HFFc6 (cell line): ENCODE measurements at regions not wholly inside any gene's neighbourhood (a gene's known extent, or its start where the extent isn't known, plus 50 kb on each side); places are given as distances from the start of the nearest gene placed in this dataset.

ENCODE experiments used
- DNase-seq: peaks from one replicate; pipeline ENCODE4 v3.0.0-alpha.2; 2018
- H3K27ac Mint-ChIP-seq: 2 replicates; pipeline ENCODE4 v1.8.0; 2020; ENCODE audit warnings: mild to moderate bottlenecking, mixed read lengths
- H3K27me3 Mint-ChIP-seq: 2 replicates; pipeline ENCODE4 v1.8.0; 2021; ENCODE audit warnings: mild to moderate bottlenecking, moderate library complexity, mixed read lengths; ENCODE audit not compliant: insufficient read depth
- H3K36me3 Mint-ChIP-seq: 2 replicates; pipeline ENCODE4 v1.8.0; 2021; ENCODE audit warnings: low read depth, mixed read lengths
- H3K4me1 Mint-ChIP-seq: 2 replicates; pipeline ENCODE4 v1.8.0; 2020; ENCODE audit warnings: low read depth, mixed read lengths
- H3K4me3 Mint-ChIP-seq: 2 replicates; pipeline ENCODE4 v1.8.0; 2020; ENCODE audit warnings: mild to moderate bottlenecking, moderate library complexity, mixed read lengths
- H3K9me3 Mint-ChIP-seq: 2 replicates; pipeline ENCODE4 v1.8.0; 2020; ENCODE audit warnings: mild to moderate bottlenecking, mixed read lengths
- TF ChIP-seq, protein P1 (sequence below): fragments of 200-600 bp; sonication (generic); IDR thresholded peaks from 2 replicates; pipeline ENCODE4 v1.5.0; 2021; ENCODE audit warnings: antibody characterized with exemption, mild to moderate bottlenecking

DNA sequence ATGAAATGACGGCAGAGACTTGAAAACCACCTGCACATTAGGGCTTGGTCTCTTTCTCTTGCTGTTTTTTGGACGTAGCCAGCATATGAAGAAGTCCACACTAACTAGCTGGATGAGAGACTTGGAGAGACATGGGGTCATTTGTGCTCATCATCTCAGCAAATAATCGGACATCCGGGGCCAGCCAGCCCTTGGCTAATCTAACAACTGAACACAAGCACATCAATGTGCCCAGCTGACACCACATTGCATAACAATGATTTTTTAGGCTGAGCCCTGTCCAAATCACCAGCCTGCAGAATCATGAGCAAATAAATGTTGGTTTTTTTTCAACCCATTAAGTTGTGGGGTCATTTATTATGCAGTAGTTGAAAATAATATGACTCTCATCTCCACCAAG is 460.3 kb upstream of the LARGE1 start:
- H3K4me3 Mint-ChIP-seq, result no peak overlapping the region

DNA sequence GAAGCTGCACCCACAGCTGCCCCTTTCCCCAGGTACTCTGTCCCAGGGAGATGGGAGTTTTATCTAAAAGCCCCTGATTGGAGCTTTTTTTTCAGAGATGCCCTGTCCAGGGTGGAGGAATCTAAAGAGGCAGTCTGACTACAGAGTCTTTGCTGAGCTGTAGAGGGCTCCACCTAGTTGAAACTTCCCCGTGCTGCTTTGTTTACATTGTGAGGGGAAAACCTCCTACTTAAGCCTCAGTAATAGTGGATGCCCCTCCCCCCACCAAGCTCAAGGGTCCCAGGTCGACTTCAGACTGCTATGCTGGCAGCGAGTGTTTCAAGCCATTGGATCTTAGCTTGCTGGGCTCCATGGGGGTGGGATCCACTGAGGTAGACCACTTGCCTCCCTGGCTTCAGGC is 470.1 kb upstream of the LARGE1 start:
- Mint-ChIP-seq H3K36me3 (peaks cover 5% of the 10 kb centered on the region), H3K27me3 (no peaks in the 10 kb centered on the region), H3K9me3 (peaks cover 64% of the 10 kb centered on the region), H3K27ac (no peak overlapping the region), H3K4me1 (no peaks in the 10 kb centered on the region), H3K4me3 (no peak overlapping the region)
- TF ChIP-seq, protein P1, sequence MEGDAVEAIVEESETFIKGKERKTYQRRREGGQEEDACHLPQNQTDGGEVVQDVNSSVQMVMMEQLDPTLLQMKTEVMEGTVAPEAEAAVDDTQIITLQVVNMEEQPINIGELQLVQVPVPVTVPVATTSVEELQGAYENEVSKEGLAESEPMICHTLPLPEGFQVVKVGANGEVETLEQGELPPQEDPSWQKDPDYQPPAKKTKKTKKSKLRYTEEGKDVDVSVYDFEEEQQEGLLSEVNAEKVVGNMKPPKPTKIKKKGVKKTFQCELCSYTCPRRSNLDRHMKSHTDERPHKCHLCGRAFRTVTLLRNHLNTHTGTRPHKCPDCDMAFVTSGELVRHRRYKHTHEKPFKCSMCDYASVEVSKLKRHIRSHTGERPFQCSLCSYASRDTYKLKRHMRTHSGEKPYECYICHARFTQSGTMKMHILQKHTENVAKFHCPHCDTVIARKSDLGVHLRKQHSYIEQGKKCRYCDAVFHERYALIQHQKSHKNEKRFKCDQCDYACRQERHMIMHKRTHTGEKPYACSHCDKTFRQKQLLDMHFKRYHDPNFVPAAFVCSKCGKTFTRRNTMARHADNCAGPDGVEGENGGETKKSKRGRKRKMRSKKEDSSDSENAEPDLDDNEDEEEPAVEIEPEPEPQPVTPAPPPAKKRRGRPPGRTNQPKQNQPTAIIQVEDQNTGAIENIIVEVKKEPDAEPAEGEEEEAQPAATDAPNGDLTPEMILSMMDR, result no peak
- no peak for DNase-seq

More for the DNA sequence above, 460.3 kb upstream of the LARGE1 start:
- Mint-ChIP-seq H3K4me1 (no peaks in the 10 kb centered on the region), H3K27ac (no peak overlapping the region), H3K36me3 (peaks cover 5% of the 10 kb centered on the region), H3K9me3 (peaks cover 66% of the 10 kb centered on the region), H3K27me3 (no peaks in the 10 kb centered on the region)
- TF ChIP-seq, protein P1, result no peak
- no peak for DNase-seq

DNA sequence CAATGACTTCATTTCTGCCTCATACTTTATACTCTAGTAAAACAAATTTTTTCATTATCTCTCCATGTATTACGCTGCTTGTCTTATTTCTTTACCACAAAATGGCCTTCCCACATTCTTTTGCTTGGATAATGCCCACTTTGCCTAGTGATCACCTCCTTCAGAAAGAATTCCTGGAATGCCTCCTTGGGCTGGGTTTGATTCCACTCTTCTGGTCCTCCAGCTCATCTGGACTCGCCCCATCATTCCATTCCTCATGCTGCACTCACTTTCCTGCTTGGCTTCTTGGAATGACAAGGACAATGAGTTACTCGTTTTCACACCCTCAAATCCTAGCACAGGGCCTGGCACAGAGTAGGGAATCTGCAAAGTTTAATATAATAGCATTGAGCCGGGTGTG is 475.1 kb upstream of the LARGE1 start:
- no peak for DNase-seq
- H3K9me3 Mint-ChIP-seq, result peaks cover 66% of the 10 kb centered on the region
- no peak overlapping the region for H3K27ac Mint-ChIP-seq
- TF ChIP-seq, protein P1, result no peak
- H3K4me1 Mint-ChIP-seq, result no peaks in the 10 kb centered on the region
- H3K27me3 Mint-ChIP-seq, result no peaks in the 10 kb centered on the region
- peaks cover 10% of the 10 kb centered on the region; the same call in 1 of the 2 replicates for H3K36me3 Mint-ChIP-seq
- no peak overlapping the region for H3K4me3 Mint-ChIP-seq

DNA sequence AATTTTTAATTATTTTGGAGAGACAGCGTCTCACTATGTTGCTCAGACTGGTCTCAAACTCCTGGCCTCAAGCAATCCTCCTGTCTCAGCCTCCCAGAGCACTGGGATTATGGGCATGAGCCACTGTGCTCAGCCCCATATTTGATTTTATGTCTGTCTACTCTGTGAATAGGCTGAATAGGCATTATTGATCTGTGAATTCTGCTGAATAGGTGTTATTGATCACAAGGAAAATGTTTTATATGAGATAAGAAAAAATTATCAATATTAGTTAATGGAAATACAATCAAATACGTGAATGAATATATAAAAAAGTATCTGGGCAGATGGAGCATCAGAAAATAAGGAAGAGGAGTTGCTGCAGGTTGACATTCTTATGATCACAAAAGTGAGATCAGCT is 483.4 kb upstream of the LARGE1 start:
- Mint-ChIP-seq H3K27ac (no peak overlapping the region), H3K4me3 (no peak overlapping the region), H3K36me3 (peaks cover 4% of the 10 kb centered on the region; the same call in 1 of the 2 replicates), H3K9me3 (peaks cover 67% of the 10 kb centered on the region), H3K4me1 (no peaks in the 10 kb centered on the region), H3K27me3 (no peaks in the 10 kb centered on the region; the same call in 1 of the 2 replicates)
- DNase-seq, result no peak
- TF ChIP-seq, protein P1, result no peak

DNA sequence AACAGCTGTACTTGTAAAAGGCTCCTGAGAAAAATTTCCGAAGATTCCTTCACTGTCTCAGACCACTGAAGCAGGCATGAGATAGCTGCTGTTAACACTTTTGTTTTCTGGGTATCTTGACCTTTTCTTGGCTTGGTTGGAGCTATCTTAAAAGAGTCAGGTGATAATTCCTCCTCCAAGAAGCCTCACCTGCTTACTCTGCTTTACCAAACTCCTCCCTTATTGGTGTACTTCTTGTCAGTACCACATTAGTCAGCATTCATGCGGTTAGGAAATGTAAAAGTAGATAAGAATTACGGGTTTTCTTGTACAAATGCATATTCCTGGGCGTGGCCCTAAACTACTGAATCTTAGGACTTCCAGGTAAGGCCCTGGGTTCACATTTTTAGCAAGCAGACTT is 489.8 kb upstream of the LARGE1 start:
- Mint-ChIP-seq H3K36me3 (no peaks in the 10 kb centered on the region), H3K27ac (no peak overlapping the region), H3K9me3 (peaks cover 36% of the 10 kb centered on the region), H3K27me3 (no peaks in the 10 kb centered on the region; the same call in 1 of the 2 replicates), H3K4me1 (no peaks in the 10 kb centered on the region), H3K4me3 (no peak overlapping the region)
- DNase-seq, result no peak
- TF ChIP-seq, protein P1, result no peak
